ENCODE measurements at regions not wholly inside any gene's neighbourhood (a gene's known extent, or its start where the extent isn't known, plus 50 kb on each side); places are given as distances from the start of the nearest gene placed in this dataset.

- FAIRE-seq (no peak), DNase-seq (ENCODE audit: low read depth, low spot score) (no peak)
- Histone ChIP-seq H3K36me3 (ENCODE audit: control insufficient read depth in 2 of 2, extremely low read depth in 1 of 2, insufficient read depth in 2 of 2, low read length in 2 of 2) (no peaks in the 10 kb centered on the region), H3K79me2 (ENCODE audit: control insufficient read depth, insufficient read depth, low read length) (no peaks in the 10 kb centered on the region), H3K9me1 (replicated peaks; ENCODE audit: control insufficient read depth, extremely low read depth, insufficient read depth, low read length) (no peaks in the 10 kb centered on the region), H3K27ac (ENCODE audit: insufficient read depth, low read depth, low read length) (no peak overlapping the region), H3K4me1 (ENCODE audit: control insufficient read depth, extremely low read depth, insufficient read depth, low read length) (no peaks in the 10 kb centered on the region), H3K4me3 (replicated peaks in 1 of 3; ENCODE audit: insufficient read depth in 1 of 3, low read depth in 1 of 3, low read length in 3 of 3) (no peak overlapping the region), H3K9ac (replicated peaks; ENCODE audit: extremely low read depth, insufficient read depth, low read length) (no peak overlapping the region), H3K27me3 (ENCODE audit: control insufficient read depth in 2 of 2, insufficient read depth in 2 of 2, low read length in 2 of 2) (no peaks in the 10 kb centered on the region), H3K9me3 (replicated peaks; ENCODE audit: control insufficient read depth, insufficient read depth, low read length) (no peaks in the 10 kb centered on the region), H2AFZ (ENCODE audit: low read depth, low read length) (no peak overlapping the region), H3K4me2 (ENCODE audit: insufficient read depth, low read length) (no peak overlapping the region), H4K20me1 (replicated peaks; ENCODE audit: control insufficient read depth, extremely low read depth, insufficient read depth, low read length) (no peaks in the 10 kb centered on the region)
- no TSS peak for BruUV-seq (replicated peaks)
- dilution Hi-C loops (cut with MboI; ENCODE audit: extremely low pct_ligation_motif_present, low sequenced_read_pairs) (no loop called here), intact Hi-C loops (cut with micrococcal nuclease) (no loop called here)
- TF ChIP-seq GATA2 (IDR thresholded peaks at IDR 0.05; ENCODE audit: insufficient read depth, insufficient read length, low read depth, low read length) = no peak
- CTCF ChIA-PET = no interaction called here
- POLR2A ChIA-PET = no interaction called here
These were observed 440.9 kb downstream of the CNTN6 start for GRCh38 chr3:1533763-1534162.

GRCh38 chr3:1534252-1534651, 441.4 kb downstream of the CNTN6 start:
- Histone ChIP-seq H2AFZ (ENCODE audit: low read depth, low read length) (no peak overlapping the region), H3K79me2 (ENCODE audit: control insufficient read depth, insufficient read depth, low read length) (no peaks in the 10 kb centered on the region), H3K9me3 (replicated peaks; ENCODE audit: control insufficient read depth, insufficient read depth, low read length) (peaks cover 3% of the 10 kb centered on the region), H3K9me1 (replicated peaks; ENCODE audit: control insufficient read depth, extremely low read depth, insufficient read depth, low read length) (no peaks in the 10 kb centered on the region), H3K4me3 (replicated peaks in 1 of 3; ENCODE audit: insufficient read depth in 1 of 3, low read depth in 1 of 3, low read length in 3 of 3) (no peak overlapping the region), H3K9ac (replicated peaks; ENCODE audit: extremely low read depth, insufficient read depth, low read length) (no peak overlapping the region), H3K36me3 (ENCODE audit: control insufficient read depth in 2 of 2, extremely low read depth in 1 of 2, insufficient read depth in 2 of 2, low read length in 2 of 2) (no peaks in the 10 kb centered on the region), H3K27me3 (ENCODE audit: control insufficient read depth in 2 of 2, insufficient read depth in 2 of 2, low read length in 2 of 2) (no peaks in the 10 kb centered on the region), H3K4me2 (ENCODE audit: insufficient read depth, low read length) (no peak overlapping the region), H3K4me1 (ENCODE audit: control insufficient read depth, extremely low read depth, insufficient read depth, low read length) (no peaks in the 10 kb centered on the region), H4K20me1 (replicated peaks; ENCODE audit: control insufficient read depth, extremely low read depth, insufficient read depth, low read length) (no peaks in the 10 kb centered on the region), H3K27ac (ENCODE audit: insufficient read depth, low read depth, low read length) (no peak overlapping the region)
- TF ChIP-seq MYC (IDR thresholded peaks at IDR 0.05; ENCODE audit: low read depth, low read length) (no peak), POLR2AphosphoS5 (IDR thresholded peaks at IDR 0.05; ENCODE audit: insufficient read depth, low read depth, low read length) (no peak), GATA2 (IDR thresholded peaks at IDR 0.05; ENCODE audit: insufficient read depth, insufficient read length, low read depth, low read length) (no peak), CTCF (IDR thresholded peaks at IDR 0.05; ENCODE audit: extremely low read depth in 1 of 2, insufficient read depth in 1 of 2, low read depth in 1 of 2, low read length in 2 of 2) (no peak), FOS (IDR thresholded peaks at IDR 0.05; ENCODE audit: borderline replicate concordance, insufficient read depth, low read length) (no peak), EZH2 (IDR thresholded peaks at IDR 0.05; ENCODE audit: borderline replicate concordance, low read depth, low read length, severe bottlenecking) (no peak), MAX (IDR thresholded peaks at IDR 0.05; ENCODE audit: insufficient read depth, insufficient read length) (no peak), JUN (IDR thresholded peaks at IDR 0.05; ENCODE audit: borderline replicate concordance, insufficient read depth, insufficient read length, low read depth) (no peak), POLR2A (IDR thresholded peaks at IDR 0.05; ENCODE audit: low read depth, low read length) (no peak)
- FAIRE-seq (no peak), DNase-seq (ENCODE audit: low read depth, low spot score) (no peak)
- BruUV-seq (replicated peaks) = no TSS peak
- POLR2A ChIA-PET = no interaction called here
- dilution Hi-C loops (cut with MboI; ENCODE audit: extremely low pct_ligation_motif_present, low sequenced_read_pairs) = no loop called here
- intact Hi-C loops (cut with micrococcal nuclease) = no loop called here
- CTCF ChIA-PET = no interaction called here
